SJSA1 (cell line): ENCODE measurements at regions not wholly inside any gene's neighbourhood (a gene's known extent, or its start where the extent isn't known, plus 50 kb on each side); places are given as distances from the start of the nearest gene placed in this dataset.
A peak's percentile ranks its signal among the peaks of the same experiment; 100 is the strongest.

Source experiments
- DNase-seq, 2 experiments: peaks; one replicate each; pipeline ENCODE4 v3.0.0-alpha.2; 2015 to 2020; ENCODE audit warnings: low spot score in 2 of 2, low read depth in 1 of 2
- H3K27ac ChIP-seq: fragments of 250-450 bp; sonication (Bioruptor Pico); 2 replicates; pipeline ENCODE4 v1.5.1; 2020; ENCODE audit warnings: mild to moderate bottlenecking, moderate library complexity
- H3K27me3 ChIP-seq: fragments of 250-450 bp; sonication (Bioruptor Pico); replicated peaks from 2 replicates; pipeline ENCODE4 v1.5.1; 2020; ENCODE audit warnings: mild to moderate bottlenecking, moderate library complexity
- H3K36me3 ChIP-seq: fragments of 250-450 bp; sonication (Bioruptor Pico); 2 replicates; pipeline ENCODE4 v1.5.1; 2020; ENCODE audit warnings: mild to moderate bottlenecking
- H3K4me1 ChIP-seq: fragments of 250-450 bp; sonication (Bioruptor Pico); replicated peaks from 2 replicates; pipeline ENCODE4 v1.6.1; 2021; ENCODE audit warnings: mild to moderate bottlenecking
- H3K4me3 ChIP-seq: fragments of 250-450 bp; sonication (Bioruptor Pico); 2 replicates; pipeline ENCODE4 v1.5.1; 2020; ENCODE audit warnings: mild to moderate bottlenecking
- H3K9me3 ChIP-seq: fragments of 250-450 bp; sonication (Bioruptor Pico); replicated peaks from 2 replicates; pipeline ENCODE4 v1.5.1; 2020; ENCODE audit warnings: mild to moderate bottlenecking

GRCh38 chr20:52643034-52643433, 329.1 kb upstream of the TSHZ2 start:
- Histone ChIP-seq H3K9me3 (no peaks in the 10 kb centered on the region), H3K4me1 (no peaks in the 10 kb centered on the region), H3K27ac (no peak overlapping the region), H3K36me3 (no peaks in the 10 kb centered on the region), H3K27me3 (no peaks in the 10 kb centered on the region), H3K4me3 (no peak overlapping the region)
- DNase-seq, result no peak

- H3K27ac ChIP-seq, result no peak overlapping the region
- no peaks in the 10 kb centered on the region for H3K36me3 ChIP-seq
- no peak overlapping the region for H3K4me3 ChIP-seq
- DNase-seq, result no peak
- no peaks in the 10 kb centered on the region for H3K4me1 ChIP-seq
- H3K9me3 ChIP-seq, result no peaks in the 10 kb centered on the region
- H3K27me3 ChIP-seq, result no peaks in the 10 kb centered on the region
Observed at GRCh38 chr20:52637201-52637600, 335.0 kb upstream of the TSHZ2 start.

- Histone ChIP-seq H3K4me3 (no peak overlapping the region), H3K36me3 (no peaks in the 10 kb centered on the region), H3K27ac (no peak overlapping the region), H3K9me3 (0 out of 2 replicates have a peak, but pooled peaks cover 4% of the 10 kb centered on the region), H3K4me1 (no peaks in the 10 kb centered on the region), H3K27me3 (no peaks in the 10 kb centered on the region)
- no peak for DNase-seq
Observed at GRCh38 chr20:52631469-52631868, 340.7 kb upstream of the TSHZ2 start.

GRCh38 chr20:52630138-52630537, 342.0 kb upstream of the TSHZ2 start:
- no peaks in the 10 kb centered on the region for H3K4me1 ChIP-seq
- H3K36me3 ChIP-seq, result no peaks in the 10 kb centered on the region
- no peaks in the 10 kb centered on the region for H3K27me3 ChIP-seq
- 0 out of 2 replicates have a peak, but pooled peaks cover 4% of the 10 kb centered on the region for H3K9me3 ChIP-seq
- no peak overlapping the region for H3K27ac ChIP-seq
- H3K4me3 ChIP-seq, result no peak overlapping the region
- no peak for DNase-seq

GRCh38 chr20:52624281-52624680, 347.9 kb upstream of the TSHZ2 start:
- Histone ChIP-seq H3K4me3 (no peak overlapping the region), H3K4me1 (no peaks in the 10 kb centered on the region; the same call in 1 of the 2 replicates), H3K27me3 (no peaks in the 10 kb centered on the region), H3K9me3 (no peaks in the 10 kb centered on the region), H3K36me3 (no peaks in the 10 kb centered on the region), H3K27ac (no peak overlapping the region)
- no peak for DNase-seq

GRCh38 chr20:52622081-52622480, 350.1 kb upstream of the TSHZ2 start:
- no peaks in the 10 kb centered on the region for H3K9me3 ChIP-seq
- no peak overlapping the region for H3K4me3 ChIP-seq
- H3K4me1 ChIP-seq, result no peaks in the 10 kb centered on the region; the same call in 1 of the 2 replicates
- H3K36me3 ChIP-seq, result no peaks in the 10 kb centered on the region
- peak in 1 of 2 experiments; percentile 19 for DNase-seq
- H3K27me3 ChIP-seq, result no peaks in the 10 kb centered on the region
- H3K27ac ChIP-seq, result no peak overlapping the region

- H3K27me3 ChIP-seq, result no peaks in the 10 kb centered on the region
- H3K4me3 ChIP-seq, result no peak overlapping the region
- H3K4me1 ChIP-seq, result no peaks in the 10 kb centered on the region; the same call in 1 of the 2 replicates
- H3K36me3 ChIP-seq, result no peaks in the 10 kb centered on the region
- DNase-seq, result no peak
- H3K27ac ChIP-seq, result no peak overlapping the region
- H3K9me3 ChIP-seq, result no peaks in the 10 kb centered on the region
Observed at GRCh38 chr20:52621401-52621800, 350.8 kb upstream of the TSHZ2 start.

- H3K36me3 ChIP-seq, result no peaks in the 10 kb centered on the region
- no peak for DNase-seq
- H3K9me3 ChIP-seq, result no peaks in the 10 kb centered on the region
- H3K4me1 ChIP-seq, result no peaks in the 10 kb centered on the region; the same call in 1 of the 2 replicates
- no peak overlapping the region for H3K27ac ChIP-seq
- H3K27me3 ChIP-seq, result no peaks in the 10 kb centered on the region
- H3K4me3 ChIP-seq, result no peak overlapping the region
Observed at GRCh38 chr20:52619671-52620070, 352.5 kb upstream of the TSHZ2 start.

GRCh38 chr20:52619101-52619500, 353.1 kb upstream of the TSHZ2 start:
- DNase-seq, result no peak
- Histone ChIP-seq H3K27me3 (no peaks in the 10 kb centered on the region), H3K36me3 (no peaks in the 10 kb centered on the region), H3K9me3 (no peaks in the 10 kb centered on the region), H3K27ac (no peak overlapping the region), H3K4me1 (no peaks in the 10 kb centered on the region; the same call in 1 of the 2 replicates), H3K4me3 (no peak overlapping the region)

- Histone ChIP-seq H3K27ac (no peak overlapping the region), H3K27me3 (no peaks in the 10 kb centered on the region), H3K36me3 (no peaks in the 10 kb centered on the region), H3K4me3 (no peak overlapping the region), H3K4me1 (no peaks in the 10 kb centered on the region; the same call in 1 of the 2 replicates), H3K9me3 (no peaks in the 10 kb centered on the region)
- DNase-seq, result no peak
Observed at GRCh38 chr20:52616629-52617028, 355.5 kb upstream of the TSHZ2 start.

GRCh38 chr20:52614051-52614863, 357.9 kb upstream of the TSHZ2 start:
- Histone ChIP-seq H3K4me3 (no peak overlapping the region), H3K27me3 (no peaks in the 10 kb centered on the region), H3K4me1 (no peaks in the 10 kb centered on the region), H3K36me3 (no peaks in the 10 kb centered on the region), H3K9me3 (no peaks in the 10 kb centered on the region), H3K27ac (no peak overlapping the region)
- no peak for DNase-seq

- Histone ChIP-seq H3K36me3 (no peaks in the 10 kb centered on the region), H3K4me3 (no peak overlapping the region), H3K9me3 (no peaks in the 10 kb centered on the region), H3K27me3 (no peaks in the 10 kb centered on the region), H3K27ac (no peak overlapping the region), H3K4me1 (no peaks in the 10 kb centered on the region)
- DNase-seq, result no peak
Observed at GRCh38 chr20:52612046-52612632, 360.0 kb upstream of the TSHZ2 start.

- DNase-seq, result no peak
- H3K4me3 ChIP-seq, result no peak overlapping the region
- H3K9me3 ChIP-seq, result no peaks in the 10 kb centered on the region; the same call in 1 of the 2 replicates
- H3K36me3 ChIP-seq, result no peaks in the 10 kb centered on the region
- no peaks in the 10 kb centered on the region for H3K4me1 ChIP-seq
- H3K27me3 ChIP-seq, result no peaks in the 10 kb centered on the region
- H3K27ac ChIP-seq, result no peak overlapping the region
Observed at GRCh38 chr20:52610749-52611148, 361.4 kb upstream of the TSHZ2 start.

GRCh38 chr20:52601295-52601971, 370.7 kb upstream of the TSHZ2 start:
- Histone ChIP-seq H3K9me3 (no peaks in the 10 kb centered on the region; the same call in 1 of the 2 replicates), H3K36me3 (no peaks in the 10 kb centered on the region)
- no peak for DNase-seq

More at GRCh38 chr20:52601295-52601971, 370.7 kb upstream of the TSHZ2 start:
- H3K4me3 ChIP-seq, result no peak overlapping the region
- H3K27ac ChIP-seq, result no peak overlapping the region
- no peaks in the 10 kb centered on the region for H3K4me1 ChIP-seq
- no peaks in the 10 kb centered on the region for H3K27me3 ChIP-seq
